UCSD-AML1 (cell line): ENCODE measurements at regions not wholly inside any gene's neighbourhood (a gene's known extent, or its start where the extent isn't known, plus 50 kb on each side); places are given as distances from the start of the nearest gene placed in this dataset.

ENCODE experiments used
- DNase-seq: peaks from one replicate; lab custom pipeline; 2025; ENCODE audit not compliant: unreplicated experiment; lab: John Stamatoyannopoulos, UW

DNA sequence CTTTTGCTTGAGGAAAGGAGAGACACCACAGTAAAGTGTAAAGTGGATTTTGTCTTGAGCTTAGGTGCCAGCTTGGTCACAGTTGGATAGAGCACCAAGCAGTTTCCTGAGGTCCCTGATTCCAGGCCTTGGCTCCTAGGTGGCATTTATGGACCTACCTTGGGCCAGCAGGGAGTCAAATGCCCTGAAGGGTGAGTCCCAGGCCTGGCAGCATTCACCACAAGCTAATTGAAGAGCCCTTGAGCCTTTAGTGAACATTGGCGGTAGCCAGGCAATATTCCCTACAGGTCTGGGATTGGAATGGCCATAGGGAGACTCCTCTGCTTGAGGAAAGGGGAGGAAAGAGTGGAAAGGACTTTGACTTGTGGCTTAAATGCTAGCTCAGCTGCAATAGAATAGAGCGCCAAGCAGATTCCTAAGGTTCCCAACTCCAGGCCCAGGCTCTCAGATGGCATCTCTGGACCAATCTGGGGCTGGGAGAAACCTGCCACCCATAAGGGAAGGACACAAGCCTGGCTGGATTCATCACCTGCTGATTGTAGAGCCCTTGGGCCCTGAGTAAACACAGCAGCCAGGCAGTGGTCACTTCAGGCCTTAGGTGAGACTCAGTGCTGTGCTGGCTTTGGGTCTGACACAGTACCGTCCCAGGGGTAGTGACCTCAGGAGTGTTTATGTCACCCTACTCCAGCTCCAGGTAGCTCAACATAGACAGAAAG, 137.5 kb upstream of the OTOS start:
- DNase-seq = no peak

DNA sequence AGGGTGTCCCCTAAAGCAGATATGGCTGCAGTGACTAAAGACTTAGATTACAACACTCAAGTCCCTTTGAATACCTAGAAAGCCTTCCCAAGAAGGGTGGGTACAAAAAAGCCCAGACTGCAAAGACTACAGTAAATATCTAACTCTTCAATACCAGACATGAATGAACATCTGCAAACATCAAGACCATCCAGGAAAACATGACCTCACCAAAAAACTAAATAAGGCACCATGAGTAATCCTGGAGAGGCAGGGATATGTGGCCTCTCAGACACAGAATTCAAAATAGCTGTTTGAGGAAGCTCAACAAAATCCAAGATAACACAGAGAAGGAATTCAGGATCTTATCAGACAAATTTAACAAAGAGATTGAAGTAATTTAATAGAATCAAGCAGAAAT, 138.2 kb upstream of the OTOS start:
- DNase-seq = no peak

GRCh38 chr2:240280621-240281020, 140.2 kb upstream of the OTOS start:
- DNase-seq = no peak

GRCh38 chr2:240284503-240285259, 144.2 kb upstream of the OTOS start:
- DNase-seq = no peak

- no peak for DNase-seq
Measured at GRCh38 chr2:240285725-240286124, 145.3 kb upstream of the OTOS start.

- no peak for DNase-seq
Measured at GRCh38 chr2:240286596-240286995, 146.1 kb upstream of the OTOS start.

DNA sequence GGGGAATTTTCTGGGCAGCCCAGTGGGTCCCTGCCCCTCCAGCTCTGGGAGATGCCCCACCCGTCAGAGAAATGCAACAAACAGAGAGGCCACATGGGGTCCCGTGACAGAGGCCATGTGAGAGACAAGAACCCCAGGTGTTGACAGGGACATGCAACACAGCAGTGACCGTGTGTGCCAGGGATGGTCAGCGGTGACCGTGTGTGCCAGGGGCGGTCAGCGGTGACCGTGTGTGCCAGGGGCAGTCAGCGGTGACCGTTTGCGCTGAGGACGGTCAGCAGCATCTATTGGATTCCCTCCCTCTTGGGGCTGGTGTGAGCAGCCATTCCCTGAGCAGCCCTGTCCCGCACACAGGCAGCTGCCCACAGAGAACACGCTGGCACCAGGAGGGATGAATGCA, 146.6 kb upstream of the OTOS start:
- DNase-seq = no peak

DNA sequence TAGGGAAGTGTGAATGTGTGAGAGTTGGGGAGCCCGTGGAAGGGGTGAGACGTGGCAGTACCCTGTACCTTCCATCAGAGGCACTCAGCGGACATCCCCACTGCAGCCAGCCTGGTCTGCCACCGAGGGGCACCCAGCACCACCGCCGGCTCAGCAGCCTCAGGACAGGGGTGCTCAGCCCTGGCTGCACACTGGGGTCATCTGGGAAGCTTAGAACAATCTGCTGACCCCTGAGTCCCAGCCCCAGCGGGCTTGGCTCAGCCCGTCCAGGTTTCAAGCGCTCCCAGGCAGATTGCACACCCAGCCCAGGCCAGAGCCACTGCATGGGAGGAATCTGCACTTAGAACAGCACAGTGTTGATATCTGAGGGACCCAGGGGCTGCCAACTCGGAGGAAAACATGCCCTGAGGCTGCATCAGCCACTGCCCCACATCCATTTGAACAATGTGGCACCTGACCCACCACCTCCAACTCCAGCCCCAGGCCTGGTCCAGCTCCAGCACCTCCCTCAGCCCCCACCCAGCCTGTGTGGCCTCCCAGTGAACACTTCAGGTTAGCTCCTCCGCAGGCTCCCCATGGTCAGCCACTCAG, 147.1 kb upstream of the OTOS start:
- no peak for DNase-seq

DNA sequence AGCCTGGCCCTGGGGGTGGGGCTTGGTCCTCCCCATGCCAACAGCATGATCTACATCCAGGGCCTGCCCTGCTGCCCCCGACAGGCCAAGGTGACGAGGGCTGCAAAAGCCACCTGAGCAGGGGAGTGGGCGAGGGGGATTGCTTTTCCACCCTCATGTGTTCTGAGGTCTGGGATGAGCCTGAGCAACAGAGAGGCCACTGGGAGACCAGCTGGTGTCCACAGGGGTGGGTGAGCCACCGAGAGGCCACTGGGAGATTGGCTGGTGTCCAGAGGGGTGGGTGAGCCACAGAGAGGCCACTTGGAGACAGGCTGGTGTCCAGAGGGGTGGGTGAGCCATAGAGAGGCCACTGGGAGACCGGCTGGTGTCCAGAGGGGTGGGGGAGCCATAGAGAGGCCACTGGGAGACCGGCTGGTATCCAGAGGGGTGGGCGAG, 147.4 kb upstream of the GPC1 start:
- no peak for DNase-seq

DNA sequence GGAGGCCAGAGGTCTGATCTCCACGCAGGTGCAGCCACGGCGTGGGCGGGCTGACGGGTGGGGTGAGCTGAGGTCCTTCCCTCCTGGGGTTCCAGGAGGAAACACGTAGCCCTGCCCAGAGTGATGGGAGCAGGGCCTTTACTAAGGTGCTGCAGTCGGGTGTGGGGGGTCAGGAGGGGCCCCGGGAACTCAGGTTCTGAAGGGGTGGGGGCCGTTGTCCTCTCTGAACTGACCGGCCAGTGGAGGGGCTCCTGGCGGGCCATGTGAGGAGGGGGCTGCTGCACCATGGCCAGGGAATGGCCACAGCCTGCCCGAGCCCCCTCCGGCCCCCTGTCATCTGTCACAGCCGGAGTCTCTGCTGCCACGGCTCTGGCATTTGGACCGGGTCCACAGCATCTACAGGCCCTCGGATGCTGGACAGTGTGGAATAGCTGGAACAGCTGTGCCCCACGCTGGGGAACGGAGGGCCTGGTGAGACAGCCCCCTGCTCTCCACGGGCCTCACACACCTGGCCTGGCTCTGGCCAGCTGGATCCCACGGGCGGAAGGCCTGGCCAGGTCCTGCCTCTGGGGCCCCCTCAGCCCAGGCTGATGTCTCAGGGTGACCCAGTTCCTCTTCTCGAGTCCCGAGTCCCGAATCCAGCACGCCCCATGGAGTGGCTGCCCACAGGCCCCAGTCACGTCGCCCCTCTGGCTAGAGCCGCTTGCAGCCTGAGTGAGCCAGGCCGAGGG, 145.6 kb upstream of the GPC1 start:
- no peak for DNase-seq

- no peak for DNase-seq
Measured at GRCh38 chr2:240290432-240291336, 144.8 kb upstream of the GPC1 start.

DNA sequence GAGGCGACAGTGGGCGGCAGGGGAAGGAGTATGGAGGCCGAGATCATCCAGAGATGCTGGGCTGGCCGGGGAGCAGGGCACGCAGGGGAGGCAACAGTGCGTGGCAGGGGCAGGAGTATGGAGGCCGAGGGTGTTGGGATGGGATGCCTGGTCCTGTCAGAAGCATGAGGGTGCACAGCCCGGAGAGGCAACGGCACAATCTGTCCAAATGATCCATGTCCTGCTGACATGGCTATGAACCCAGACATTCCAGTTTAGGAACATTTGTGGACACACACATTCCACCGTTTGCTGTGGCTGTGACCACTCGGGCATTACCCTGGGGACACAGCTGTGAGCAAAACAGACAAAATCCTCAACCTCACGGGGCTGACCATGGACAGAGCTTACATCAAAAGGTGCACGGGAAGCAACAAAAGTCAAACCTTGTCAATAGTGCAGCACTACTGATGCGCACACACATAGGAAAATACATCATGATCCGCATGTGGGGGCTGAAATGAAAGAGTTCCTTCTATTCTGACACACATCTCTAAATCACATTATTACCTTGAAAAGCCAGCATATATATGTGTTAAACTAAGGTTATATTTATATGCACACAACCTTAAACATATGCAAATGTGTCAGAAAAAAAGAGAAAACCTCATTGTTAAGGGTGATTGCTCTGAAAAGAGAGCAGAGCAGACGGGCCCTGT, 144.0 kb upstream of the GPC1 start:
- no peak for DNase-seq

DNA sequence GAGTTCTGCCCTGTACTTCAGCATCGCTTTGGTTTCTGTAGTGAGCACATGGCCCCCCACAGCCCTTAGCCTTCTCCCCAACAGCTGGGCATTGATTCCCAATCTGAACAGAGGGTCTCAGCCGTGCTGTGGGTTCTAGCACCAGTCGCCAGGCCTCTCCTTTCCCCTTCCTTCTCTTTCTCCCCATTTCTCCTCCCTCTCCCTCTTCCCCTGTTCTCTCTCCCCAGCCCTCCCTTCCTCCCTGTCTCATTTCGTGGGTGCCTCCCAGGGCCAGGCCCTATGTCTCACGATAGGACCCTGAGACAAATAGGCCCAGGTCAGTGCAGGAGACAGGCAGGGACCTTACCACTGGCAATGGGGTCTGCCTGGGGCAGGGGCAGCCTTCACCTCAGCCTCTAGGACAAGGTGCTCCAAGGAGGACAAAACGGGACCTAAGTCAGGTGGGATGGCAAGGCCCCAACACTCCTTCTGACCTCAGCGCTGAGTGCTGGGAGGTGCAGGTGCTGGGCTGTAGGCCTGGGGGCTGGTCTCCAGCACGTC, 143.4 kb upstream of the GPC1 start:
- DNase-seq = no peak

DNA sequence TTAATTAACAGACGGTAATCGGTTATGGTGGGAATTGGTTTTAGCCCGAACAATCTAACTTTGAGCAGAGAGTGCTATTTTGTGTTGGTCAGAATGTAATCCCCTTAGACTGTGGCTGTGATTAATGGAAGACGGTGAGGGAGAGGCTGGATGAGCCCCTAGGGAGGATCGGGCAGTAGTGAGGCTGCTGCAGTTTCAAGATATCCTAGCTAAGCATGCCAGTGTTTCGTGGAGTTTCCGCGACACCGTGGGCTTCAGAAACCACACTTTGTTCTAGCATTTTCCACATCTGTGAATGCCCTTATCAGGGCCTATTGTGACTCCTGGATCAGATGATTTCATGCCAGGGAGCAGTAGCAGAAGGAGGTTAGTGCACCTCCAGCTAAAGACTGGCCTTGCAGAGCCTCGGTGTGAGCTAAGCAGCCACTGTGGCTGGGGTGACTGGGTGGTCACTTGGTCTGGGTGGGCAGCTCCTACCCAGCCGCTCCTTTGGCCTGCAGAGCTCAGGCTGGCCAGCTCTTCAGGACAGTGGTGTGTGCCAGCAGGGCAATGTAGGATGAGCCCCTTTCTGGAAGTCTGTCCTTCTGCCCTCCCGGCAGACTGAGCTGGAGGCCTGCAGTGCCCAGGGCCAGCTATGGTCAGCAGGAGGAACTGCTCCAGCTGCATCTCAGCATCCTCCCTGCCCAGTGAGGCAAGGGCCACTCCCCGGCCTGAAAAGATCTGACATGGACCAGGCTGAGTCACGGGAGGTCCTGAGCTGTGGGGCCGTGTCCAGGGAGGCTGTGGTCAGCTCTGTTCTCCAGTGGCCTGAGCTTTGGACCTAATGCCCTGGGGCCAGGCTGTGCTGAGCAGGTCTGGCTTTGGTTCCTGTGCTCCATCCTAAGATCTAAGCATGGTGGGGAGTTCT, 142.6 kb upstream of the GPC1 start:
- no peak for DNase-seq

- no peak for DNase-seq
Measured at GRCh38 chr2:240293557-240294461, 141.7 kb upstream of the GPC1 start.

GRCh38 chr2:240294514-240294913, 140.9 kb upstream of the GPC1 start:
- no peak for DNase-seq

DNA sequence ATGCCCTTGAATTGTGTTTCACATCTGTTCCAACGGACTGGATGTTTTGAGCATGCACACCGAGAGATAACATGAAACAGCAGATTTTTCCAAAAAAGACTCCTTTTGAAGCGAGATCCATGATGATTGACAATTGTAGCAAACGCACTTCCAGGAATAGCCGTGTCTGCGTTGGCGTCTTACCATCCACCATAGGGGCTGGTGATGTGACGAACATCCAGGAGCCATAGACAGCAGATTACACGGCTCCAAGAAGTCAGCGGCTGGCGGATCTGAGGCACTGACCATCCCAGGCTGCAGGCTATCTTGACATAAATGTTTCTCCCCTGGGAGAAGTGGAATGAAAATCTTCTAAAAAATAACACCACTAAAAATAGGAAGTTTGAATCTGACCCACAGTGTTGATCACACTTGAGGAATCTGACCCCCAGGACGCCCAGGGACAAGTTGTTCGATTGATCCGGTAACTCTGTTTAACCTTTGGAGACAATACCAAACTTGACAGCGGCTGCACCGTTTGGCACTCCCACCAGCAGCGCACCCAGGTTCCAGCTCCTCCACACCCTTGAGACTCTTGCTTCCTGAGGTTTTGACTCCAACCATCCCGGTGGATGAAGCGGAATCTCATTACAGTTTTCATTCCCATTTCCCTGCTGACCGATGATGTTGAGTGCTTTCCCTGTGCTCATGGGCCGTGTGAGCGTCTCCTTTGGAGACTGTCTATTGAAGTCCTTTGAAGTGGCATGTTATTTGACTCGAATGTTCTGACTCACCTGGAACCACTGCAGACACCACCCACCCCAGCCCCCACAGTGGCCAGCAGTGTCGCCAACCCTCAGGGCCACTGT, 140.0 kb upstream of the GPC1 start:
- no peak for DNase-seq
